CD8-positive, alpha-beta memory T cell (primary cell): ENCODE measurements at regions not wholly inside any gene's neighbourhood (a gene's known extent, or its start where the extent isn't known, plus 50 kb on each side); places are given as distances from the start of the nearest gene placed in this dataset.

Experiments used
- CTCF ChIA-PET: fragments of 350-600 bp; sonication (Branson Sonifier 250); formaldehyde crosslinking; loops from one replicate; lab custom pipeline; 2021; ENCODE audit warnings: antibody characterized with exemption; lab: Charles Lee
- POLR2A ChIA-PET: fragments of 350-600 bp; sonication (Branson Sonifier 250); formaldehyde crosslinking; loops from one replicate; lab custom pipeline; 2021; ENCODE audit warnings: antibody characterized with exemption; lab: Charles Lee
- DNase-seq, 5 donors: peaks; one replicate each; pipeline versions ENCODE4 v3.0.0 to v3.0.0-alpha.2; 2020 to 2022; ENCODE audit warnings: mixed read lengths in 1 of 5
- H3K27ac ChIP-seq: one replicate; pipeline ENCODE4 v1.7.0; 2013; ENCODE audit warnings: low read depth, mild to moderate bottlenecking, low read length, moderate library complexity
- H3K27me3 ChIP-seq: 2 replicates; pipeline ENCODE4 v1.7.0; 2013; ENCODE audit warnings: low read length, mild to moderate bottlenecking; ENCODE audit not compliant: insufficient read depth, poor library complexity, severe bottlenecking
- H3K36me3 ChIP-seq: 2 replicates; pipeline ENCODE4 v1.7.0; 2013; ENCODE audit warnings: mild to moderate bottlenecking, low read length, moderate library complexity; ENCODE audit not compliant: insufficient read depth
- H3K4me1 ChIP-seq: 2 replicates; pipeline ENCODE4 v1.7.0; 2013; ENCODE audit warnings: mild to moderate bottlenecking, low read length, moderate library complexity; ENCODE audit not compliant: insufficient read depth
- H3K4me3 ChIP-seq: 2 replicates; pipeline ENCODE4 v1.7.0; 2013; ENCODE audit warnings: mild to moderate bottlenecking, low read length
- H3K9me3 ChIP-seq: 2 replicates; pipeline ENCODE4 v1.7.0; 2013; ENCODE audit warnings: mild to moderate bottlenecking, low read length
- H3K27ac Mint-ChIP-seq, 8 donors: one replicate each; pipeline ENCODE4 v1.8.0; 2020 to 2021; ENCODE audit warnings: mixed read lengths in 8 of 8, mild to moderate bottlenecking in 6 of 8, inconsistent platforms in 3 of 8, moderate library complexity in 3 of 8
- H3K27me3 Mint-ChIP-seq, 2 donors: one replicate each; pipeline ENCODE4 v1.8.0; 2020 to 2021; ENCODE audit warnings: mixed read lengths in 2 of 2, mild to moderate bottlenecking in 1 of 2, moderate library complexity in 1 of 2
- H3K36me3 Mint-ChIP-seq, 3 donors: one replicate each; pipeline ENCODE4 v1.8.0; 2020 to 2021; ENCODE audit warnings: mixed read lengths in 3 of 3, inconsistent platforms in 1 of 3, mild to moderate bottlenecking in 1 of 3
- H3K4me1 Mint-ChIP-seq, 3 donors: one replicate each; pipeline ENCODE4 v1.8.0; 2020 to 2021; ENCODE audit warnings: mixed read lengths in 3 of 3, inconsistent platforms in 1 of 3, mild to moderate bottlenecking in 1 of 3
- H3K4me3 Mint-ChIP-seq, 7 donors: one replicate each; pipeline ENCODE4 v1.8.0; 2020 to 2021; ENCODE audit warnings: mixed read lengths in 7 of 7, mild to moderate bottlenecking in 6 of 7, moderate library complexity in 4 of 7, inconsistent platforms in 2 of 7
- H3K9me3 Mint-ChIP-seq, 5 donors: one replicate each; pipeline ENCODE4 v1.8.0; 2020 to 2022; ENCODE audit warnings: mixed read lengths in 5 of 5, mild to moderate bottlenecking in 3 of 5, moderate library complexity in 2 of 5, inconsistent platforms in 1 of 5

DNA sequence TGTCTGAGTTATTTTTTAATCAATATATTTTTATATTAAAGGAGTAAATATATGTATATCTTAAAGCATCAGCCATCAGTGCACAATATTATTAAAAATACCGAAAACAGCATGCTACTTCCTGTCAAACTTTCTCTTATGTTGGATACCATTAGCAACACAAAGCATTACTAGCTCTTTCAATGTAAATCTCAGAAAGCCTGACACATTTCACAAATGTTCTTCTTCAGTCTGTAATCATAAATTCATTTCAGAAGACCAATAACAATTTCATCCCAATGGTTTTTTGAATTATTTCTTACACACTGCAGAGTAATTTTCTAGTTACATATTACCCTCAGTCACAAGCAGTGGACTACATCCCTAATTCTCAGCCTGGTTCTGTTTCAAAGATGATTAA lies 226.9 kb downstream of the LRRK2 start:
- H3K27ac ChIP-seq, result no peak overlapping the region
- no peak for DNase-seq
- H3K36me3 Mint-ChIP-seq, result no peaks in the 10 kb centered on the region
- H3K4me3 ChIP-seq, result no peak overlapping the region
- H3K9me3 ChIP-seq, result no peaks in the 10 kb centered on the region
- peaks cover 2 to 3% of the 10 kb centered on the region in 2 donors for H3K27me3 Mint-ChIP-seq
- no peak overlapping the region for H3K4me3 Mint-ChIP-seq
- H3K27ac Mint-ChIP-seq, result no peak overlapping the region
- no peaks in the 10 kb centered on the region for H3K4me1 ChIP-seq
- H3K4me1 Mint-ChIP-seq, result no peaks in the 10 kb centered on the region
- H3K27me3 ChIP-seq, result no peaks in the 10 kb centered on the region
- no peaks in the 10 kb centered on the region for H3K9me3 Mint-ChIP-seq
- CTCF ChIA-PET, result no interaction called here
- POLR2A ChIA-PET, result no interaction called here
- H3K36me3 ChIP-seq, result no peaks in the 10 kb centered on the region

DNA sequence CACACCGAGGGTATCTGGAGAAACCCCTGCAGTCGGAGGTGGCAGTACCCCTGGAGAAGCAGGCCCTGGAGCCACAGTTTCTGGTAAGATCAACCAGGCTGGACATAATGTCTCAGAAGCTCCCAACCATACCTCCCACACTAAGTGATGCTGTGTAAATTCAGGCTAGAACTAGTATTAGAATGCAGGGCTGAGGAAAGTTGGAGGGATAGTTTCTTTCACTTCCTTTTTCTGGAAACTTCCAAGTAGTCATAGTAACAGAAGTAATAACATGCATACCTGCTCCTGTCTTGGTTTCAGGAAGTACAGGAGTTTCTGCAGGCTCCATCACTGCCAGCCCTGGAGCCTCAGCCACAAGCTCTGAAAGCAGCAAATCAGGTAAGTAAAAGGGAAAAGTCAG lies 228.1 kb upstream of the CNTN1 start:
- Histone ChIP-seq H3K36me3 (no peaks in the 10 kb centered on the region), H3K4me1 (no peaks in the 10 kb centered on the region), H3K27me3 (no peaks in the 10 kb centered on the region), H3K27ac (no peak overlapping the region), H3K4me3 (no peak overlapping the region), H3K9me3 (no peaks in the 10 kb centered on the region)
- H3K27ac Mint-ChIP-seq, result no peak overlapping the region
- no peaks in the 10 kb centered on the region for H3K27me3 Mint-ChIP-seq
- DNase-seq, result no peak
- no peak overlapping the region for H3K4me3 Mint-ChIP-seq
- no peaks in the 10 kb centered on the region for H3K4me1 Mint-ChIP-seq
- ChIA-PET CTCF (no interaction called here), POLR2A (no interaction called here)
- peaks cover 0 to 9% (median 3%) of the 10 kb centered on the region in 5 donors for H3K9me3 Mint-ChIP-seq
- no peaks in the 10 kb centered on the region for H3K36me3 Mint-ChIP-seq

DNA sequence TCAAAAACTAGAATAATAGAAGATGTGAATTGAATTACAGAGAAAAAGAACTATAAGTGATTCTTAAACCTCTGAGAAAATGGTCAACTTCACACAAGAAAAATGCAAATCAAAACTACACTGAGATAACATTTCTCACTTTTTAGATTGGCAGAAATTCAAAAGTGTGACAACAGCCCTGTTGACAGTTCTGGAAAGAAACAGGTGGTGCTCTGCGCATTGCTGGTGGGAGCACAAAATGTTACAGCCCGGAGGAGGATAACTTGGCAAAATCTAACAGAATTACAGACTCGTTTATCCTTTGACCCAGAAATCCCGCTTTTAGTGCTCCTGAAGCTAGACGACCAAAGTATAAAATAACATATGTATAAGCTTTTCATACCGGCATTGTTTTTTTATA lies 222.5 kb upstream of the CNTN1 start:
- H3K9me3 ChIP-seq, result no peaks in the 10 kb centered on the region
- ChIA-PET CTCF (no interaction called here), POLR2A (no interaction called here)
- H3K27ac ChIP-seq, result no peak overlapping the region
- Mint-ChIP-seq H3K4me3 (no peak overlapping the region), H3K27ac (no peak overlapping the region), H3K4me1 (no peaks in the 10 kb centered on the region), H3K36me3 (no peaks in the 10 kb centered on the region), H3K27me3 (no peaks in the 10 kb centered on the region), H3K9me3 (peaks cover 0 to 3% (median 0%) of the 10 kb centered on the region in 5 donors)
- DNase-seq, result no peak
- no peaks in the 10 kb centered on the region for H3K27me3 ChIP-seq
- H3K4me3 ChIP-seq, result no peak overlapping the region
- H3K4me1 ChIP-seq, result no peaks in the 10 kb centered on the region
- H3K36me3 ChIP-seq, result no peaks in the 10 kb centered on the region

DNA sequence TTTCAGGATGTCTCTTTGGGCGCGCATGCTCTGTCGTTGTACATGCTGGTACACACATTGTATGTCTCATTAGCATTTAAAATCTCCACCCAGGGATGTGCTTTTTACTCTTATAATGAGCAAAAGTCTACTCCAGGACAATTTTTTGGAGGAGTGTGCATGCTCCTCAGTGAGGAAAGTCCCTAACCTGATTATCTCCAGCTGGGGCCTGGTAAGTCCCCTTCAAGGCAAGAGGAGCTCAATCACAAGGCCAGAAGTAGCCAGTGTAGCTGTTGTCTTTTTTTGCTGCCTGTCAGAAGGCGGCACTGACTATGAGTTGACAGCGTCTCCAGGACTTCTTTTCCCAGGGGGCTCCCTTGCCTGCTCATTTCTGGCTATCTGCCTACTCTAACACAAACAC lies 218.3 kb upstream of the CNTN1 start:
- Mint-ChIP-seq H3K27ac (no peak overlapping the region), H3K27me3 (no peaks in the 10 kb centered on the region), H3K4me1 (no peaks in the 10 kb centered on the region), H3K4me3 (no peak overlapping the region), H3K36me3 (no peaks in the 10 kb centered on the region), H3K9me3 (peaks cover 0 to 5% (median 0%) of the 10 kb centered on the region in 5 donors)
- H3K27ac ChIP-seq, result no peak overlapping the region
- no peaks in the 10 kb centered on the region for H3K4me1 ChIP-seq
- no peaks in the 10 kb centered on the region for H3K27me3 ChIP-seq
- ChIA-PET CTCF (no interaction called here), POLR2A (no interaction called here)
- no peak overlapping the region for H3K4me3 ChIP-seq
- H3K36me3 ChIP-seq, result no peaks in the 10 kb centered on the region
- no peaks in the 10 kb centered on the region for H3K9me3 ChIP-seq
- DNase-seq, result no peak

DNA sequence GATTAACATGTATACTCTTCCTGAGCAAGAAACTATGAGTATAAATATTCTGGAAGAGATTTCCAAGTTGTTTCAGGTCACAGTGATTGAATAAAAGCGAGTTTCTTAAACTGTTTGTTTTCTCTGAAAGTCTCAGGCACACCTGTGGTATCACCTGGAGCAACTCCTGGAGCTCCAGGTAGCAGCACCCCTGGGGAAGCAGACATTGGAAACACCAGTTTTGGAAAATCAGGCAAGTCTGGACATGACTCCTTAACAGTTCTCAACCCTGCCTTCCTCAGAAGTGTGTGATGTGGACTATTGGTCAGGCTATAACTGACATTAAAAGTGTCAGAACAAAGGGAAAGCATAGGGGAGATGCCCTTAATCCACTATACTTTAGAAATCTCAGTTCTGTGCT lies 217.6 kb upstream of the CNTN1 start:
- Histone ChIP-seq H3K9me3 (no peaks in the 10 kb centered on the region), H3K36me3 (no peaks in the 10 kb centered on the region), H3K4me1 (no peaks in the 10 kb centered on the region), H3K27me3 (no peaks in the 10 kb centered on the region), H3K27ac (no peak overlapping the region), H3K4me3 (no peak overlapping the region)
- no peak overlapping the region for H3K27ac Mint-ChIP-seq
- H3K36me3 Mint-ChIP-seq, result no peaks in the 10 kb centered on the region
- no peak overlapping the region for H3K4me3 Mint-ChIP-seq
- POLR2A ChIA-PET, result no interaction called here
- DNase-seq, result no peak
- CTCF ChIA-PET, result no interaction called here
- no peaks in the 10 kb centered on the region for H3K27me3 Mint-ChIP-seq
- peaks cover 0 to 7% (median 2%) of the 10 kb centered on the region in 5 donors for H3K9me3 Mint-ChIP-seq
- no peaks in the 10 kb centered on the region for H3K4me1 Mint-ChIP-seq

DNA sequence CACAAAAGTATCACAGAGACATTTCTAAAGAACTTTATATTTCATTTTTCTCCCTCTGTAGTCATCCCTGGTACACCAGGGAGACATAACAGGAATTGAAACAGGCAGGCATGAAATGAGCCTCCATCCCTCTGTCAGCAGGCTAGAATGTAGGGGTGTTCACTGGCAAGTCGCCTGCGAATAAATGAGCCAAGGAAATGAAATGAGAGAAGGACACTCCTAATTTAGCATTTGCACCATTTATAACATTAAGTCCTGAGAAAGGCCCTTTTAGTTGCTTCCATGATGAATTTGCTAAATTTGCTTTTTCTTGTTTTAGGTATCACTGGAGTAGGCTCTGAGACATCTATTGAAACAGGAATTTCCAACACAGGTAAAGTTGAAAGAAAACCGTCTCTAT lies 192.4 kb upstream of the CNTN1 start:
- no peaks in the 10 kb centered on the region for H3K27me3 Mint-ChIP-seq
- H3K4me1 ChIP-seq, result no peaks in the 10 kb centered on the region
- H3K4me1 Mint-ChIP-seq, result no peaks in the 10 kb centered on the region
- H3K27ac ChIP-seq, result no peak overlapping the region
- H3K36me3 Mint-ChIP-seq, result no peaks in the 10 kb centered on the region
- H3K4me3 ChIP-seq, result no peak overlapping the region
- H3K36me3 ChIP-seq, result no peaks in the 10 kb centered on the region
- ChIA-PET POLR2A (no interaction called here), CTCF (no interaction called here)
- DNase-seq, result no peak
- no peaks in the 10 kb centered on the region for H3K9me3 ChIP-seq
- no peak overlapping the region for H3K4me3 Mint-ChIP-seq
- no peak overlapping the region for H3K27ac Mint-ChIP-seq
- H3K27me3 ChIP-seq, result no peaks in the 10 kb centered on the region
- H3K9me3 Mint-ChIP-seq, result peaks cover 0 to 2% (median 0%) of the 10 kb centered on the region in 5 donors

DNA sequence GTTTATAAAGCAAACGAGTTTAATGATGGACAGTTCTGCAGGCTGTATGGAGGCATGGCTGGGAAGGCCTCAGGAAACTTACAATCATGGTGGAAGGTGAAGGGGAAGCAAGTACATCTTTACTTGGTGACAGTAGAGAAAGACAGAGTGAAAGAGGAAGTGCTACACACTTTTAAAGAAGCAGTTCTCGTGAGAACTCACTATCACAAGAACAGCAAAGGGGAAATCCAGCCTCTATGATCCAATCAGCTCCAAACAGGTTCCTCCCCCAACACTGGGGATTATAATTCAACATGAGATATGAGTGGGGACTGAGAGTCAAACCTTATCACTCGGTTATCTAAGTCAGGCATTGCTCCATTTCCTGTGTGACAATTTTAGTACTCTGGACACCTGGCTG lies 189.9 kb upstream of the CNTN1 start:
- H3K27ac ChIP-seq, result no peak overlapping the region
- H3K36me3 ChIP-seq, result no peaks in the 10 kb centered on the region
- no peak overlapping the region for H3K4me3 Mint-ChIP-seq
- ChIA-PET POLR2A (no interaction called here), CTCF (no interaction called here)
- H3K9me3 Mint-ChIP-seq, result peaks cover 0 to 2% (median 0%) of the 10 kb centered on the region in 5 donors
- H3K27ac Mint-ChIP-seq, result no peak overlapping the region
- no peaks in the 10 kb centered on the region for H3K27me3 ChIP-seq
- no peaks in the 10 kb centered on the region for H3K36me3 Mint-ChIP-seq
- peaks cover 0 to 7% (median 6%) of the 10 kb centered on the region in 3 donors for H3K4me1 Mint-ChIP-seq
- H3K4me1 ChIP-seq, result no peaks in the 10 kb centered on the region
- no peaks in the 10 kb centered on the region for H3K27me3 Mint-ChIP-seq
- H3K4me3 ChIP-seq, result no peak overlapping the region
- DNase-seq, result no peak
- H3K9me3 ChIP-seq, result no peaks in the 10 kb centered on the region

DNA sequence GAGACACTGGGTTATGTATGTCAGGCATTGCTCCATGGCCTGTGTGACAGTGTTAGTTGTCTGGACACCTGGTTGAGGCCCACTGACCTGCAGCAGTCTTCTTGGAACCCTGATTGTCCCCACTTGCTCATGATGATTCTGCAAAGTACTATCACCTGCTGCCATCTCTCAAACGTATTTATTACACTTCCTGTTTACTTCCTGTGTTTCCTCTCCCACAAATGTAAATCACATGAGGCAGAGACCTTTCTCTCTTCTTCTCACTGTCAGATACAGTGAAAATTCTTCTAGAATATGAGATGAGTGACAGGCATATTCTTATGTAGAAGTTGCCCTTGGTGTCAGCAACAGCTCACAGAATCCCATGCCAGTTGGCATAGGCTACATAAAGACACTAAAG lies 186.9 kb upstream of the CNTN1 start:
- H3K4me1 ChIP-seq, result no peaks in the 10 kb centered on the region
- H3K36me3 ChIP-seq, result no peaks in the 10 kb centered on the region
- H3K27me3 ChIP-seq, result no peaks in the 10 kb centered on the region
- H3K27ac ChIP-seq, result no peak overlapping the region
- Mint-ChIP-seq H3K27me3 (peaks cover 0 to 2% of the 10 kb centered on the region in 2 donors), H3K4me1 (peaks cover 0 to 7% (median 6%) of the 10 kb centered on the region in 3 donors), H3K9me3 (peaks cover 0 to 2% (median 0%) of the 10 kb centered on the region in 5 donors), H3K36me3 (no peaks in the 10 kb centered on the region), H3K4me3 (no peak overlapping the region), H3K27ac (no peak overlapping the region)
- ChIA-PET CTCF (no interaction called here), POLR2A (no interaction called here)
- H3K9me3 ChIP-seq, result no peaks in the 10 kb centered on the region
- H3K4me3 ChIP-seq, result no peak overlapping the region
- DNase-seq, result no peak

DNA sequence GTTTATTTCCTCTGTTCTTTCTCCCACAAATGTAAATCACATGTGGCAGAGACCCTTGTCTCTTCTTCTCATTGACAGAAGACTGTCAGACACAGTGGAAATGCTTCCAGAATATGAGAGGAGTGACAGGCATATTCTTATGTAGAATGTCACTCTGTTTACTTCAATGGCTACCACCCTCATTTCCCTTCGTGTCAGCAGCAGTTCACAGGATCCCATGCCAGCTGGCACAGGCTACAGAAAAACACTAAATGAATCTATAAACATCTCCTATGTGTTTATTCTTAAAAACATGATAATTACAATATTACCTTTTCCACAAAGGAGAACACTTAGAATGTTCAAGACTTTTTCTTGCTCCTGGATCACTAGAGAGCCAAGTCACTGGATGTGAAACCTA lies 183.8 kb upstream of the CNTN1 start:
- POLR2A ChIA-PET, result no interaction called here
- CTCF ChIA-PET, result no interaction called here
- Mint-ChIP-seq H3K9me3 (peaks cover 0 to 4% (median 0%) of the 10 kb centered on the region in 5 donors), H3K27me3 (peaks cover under 1 to 2% of the 10 kb centered on the region in 2 donors), H3K4me3 (no peak overlapping the region), H3K4me1 (peaks cover 0 to 7% (median 6%) of the 10 kb centered on the region in 3 donors), H3K36me3 (no peaks in the 10 kb centered on the region), H3K27ac (no peak overlapping the region)
- no peaks in the 10 kb centered on the region for H3K9me3 ChIP-seq
- no peaks in the 10 kb centered on the region for H3K4me1 ChIP-seq
- H3K27ac ChIP-seq, result no peak overlapping the region
- H3K27me3 ChIP-seq, result no peaks in the 10 kb centered on the region
- H3K4me3 ChIP-seq, result no peak overlapping the region
- no peak for DNase-seq
- no peaks in the 10 kb centered on the region for H3K36me3 ChIP-seq
